ENCODE measurements at regions not wholly inside any gene's neighbourhood (a gene's known extent, or its start where the extent isn't known, plus 50 kb on each side); places are given as distances from the start of the nearest gene placed in this dataset.
"Not testable (repeated sequence)": the region's sequence is repeated elsewhere in the genome, so short reads cannot be mapped to it uniquely, and the experiment has no call there.

- CTCF ChIA-PET: no interaction called here
- DNase-seq: no peak
- H3K4me1 Mint-ChIP-seq: no peaks in the 10 kb centered on the region
- no peaks in the 10 kb centered on the region for H3K36me3 Mint-ChIP-seq
- H3K27me3 Mint-ChIP-seq: no peaks in the 10 kb centered on the region
- no peak overlapping the region for H3K27ac Mint-ChIP-seq
- no peak overlapping the region for H3K4me3 Mint-ChIP-seq
- peaks cover 4% of the 10 kb centered on the region for H3K9me3 Mint-ChIP-seq
These were observed 314.7 kb upstream of the REG3G start for GRCh38 chr2:78710632-78711375.

GRCh38 chr2:78715293-78715692 lies 310.2 kb upstream of the REG3G start:
- no peak overlapping the region for H3K4me3 Mint-ChIP-seq
- no peaks in the 10 kb centered on the region for H3K36me3 Mint-ChIP-seq
- H3K27me3 Mint-ChIP-seq: no peaks in the 10 kb centered on the region
- peaks cover 7% of the 10 kb centered on the region for H3K9me3 Mint-ChIP-seq
- no peak for DNase-seq
- H3K27ac Mint-ChIP-seq: no peak overlapping the region
- no peaks in the 10 kb centered on the region for H3K4me1 Mint-ChIP-seq
- CTCF ChIA-PET: no interaction called here

GRCh38 chr2:78718024-78718423 lies 307.5 kb upstream of the REG3G start:
- Mint-ChIP-seq H3K9me3 (peaks cover 7% of the 10 kb centered on the region), H3K27me3 (no peaks in the 10 kb centered on the region)

GRCh38 chr2:78718473-78718872 lies 307.0 kb upstream of the REG3G start:
- no peaks in the 10 kb centered on the region for H3K4me1 Mint-ChIP-seq
- H3K27me3 Mint-ChIP-seq: no peaks in the 10 kb centered on the region
- no peak for DNase-seq
- H3K4me3 Mint-ChIP-seq: no peak overlapping the region
- no peak overlapping the region for H3K27ac Mint-ChIP-seq
- H3K36me3 Mint-ChIP-seq: no peaks in the 10 kb centered on the region
- H3K9me3 Mint-ChIP-seq: peaks cover 7% of the 10 kb centered on the region
- CTCF ChIA-PET: no interaction called here

More at GRCh38 chr2:78718024-78718423, 307.5 kb upstream of the REG3G start:
- Mint-ChIP-seq H3K27ac (no peak overlapping the region), H3K36me3 (no peaks in the 10 kb centered on the region), H3K4me3 (no peak overlapping the region), H3K4me1 (no peaks in the 10 kb centered on the region)
- CTCF ChIA-PET: no interaction called here
- DNase-seq: no peak

GRCh38 chr2:78721355-78722033 lies 304.0 kb upstream of the REG3G start:
- CTCF ChIA-PET: no interaction called here
- Mint-ChIP-seq H3K36me3 (no peaks in the 10 kb centered on the region), H3K9me3 (peaks cover 7% of the 10 kb centered on the region), H3K4me3 (no peak overlapping the region), H3K4me1 (no peaks in the 10 kb centered on the region), H3K27me3 (no peaks in the 10 kb centered on the region), H3K27ac (no peak overlapping the region)
- DNase-seq: no peak

- CTCF ChIA-PET: no interaction called here
- H3K36me3 Mint-ChIP-seq: no peaks in the 10 kb centered on the region
- no peak overlapping the region for H3K27ac Mint-ChIP-seq
- H3K9me3 Mint-ChIP-seq: peaks cover 6% of the 10 kb centered on the region
- H3K27me3 Mint-ChIP-seq: no peaks in the 10 kb centered on the region
- H3K4me1 Mint-ChIP-seq: no peaks in the 10 kb centered on the region
- no peak for DNase-seq
- H3K4me3 Mint-ChIP-seq: no peak overlapping the region
These were observed 291.3 kb upstream of the REG3G start for GRCh38 chr2:78734221-78734620.

- no peaks in the 10 kb centered on the region for H3K27me3 Mint-ChIP-seq
- no peaks in the 10 kb centered on the region for H3K9me3 Mint-ChIP-seq
- no peaks in the 10 kb centered on the region for H3K36me3 Mint-ChIP-seq
- CTCF ChIA-PET: no interaction called here
- DNase-seq: no peak
- H3K27ac Mint-ChIP-seq: no peak overlapping the region
- H3K4me3 Mint-ChIP-seq: no peak overlapping the region
- H3K4me1 Mint-ChIP-seq: no peaks in the 10 kb centered on the region
These were observed 286.2 kb upstream of the REG3G start for GRCh38 chr2:78739282-78739681.

- no peak for DNase-seq
- no peaks in the 10 kb centered on the region for H3K36me3 Mint-ChIP-seq
- no peaks in the 10 kb centered on the region for H3K4me1 Mint-ChIP-seq
- no peaks in the 10 kb centered on the region for H3K27me3 Mint-ChIP-seq
- H3K27ac Mint-ChIP-seq: no peak overlapping the region
- CTCF ChIA-PET: no interaction called here
- H3K4me3 Mint-ChIP-seq: no peak overlapping the region
- no peaks in the 10 kb centered on the region for H3K9me3 Mint-ChIP-seq
These were observed 275.9 kb upstream of the REG3G start for GRCh38 chr2:78749638-78750037.

GRCh38 chr2:78750219-78750618 lies 275.3 kb upstream of the REG3G start:
- Mint-ChIP-seq H3K9me3 (no peaks in the 10 kb centered on the region), H3K4me1 (no peaks in the 10 kb centered on the region), H3K27ac (no peak overlapping the region), H3K36me3 (no peaks in the 10 kb centered on the region), H3K4me3 (no peak overlapping the region), H3K27me3 (no peaks in the 10 kb centered on the region)
- CTCF ChIA-PET: no interaction called here
- no peak for DNase-seq

- CTCF ChIA-PET: no interaction called here
- DNase-seq: no peak
- no peak overlapping the region for H3K27ac Mint-ChIP-seq
These were observed 270.6 kb upstream of the REG3G start for GRCh38 chr2:78754930-78755329.

GRCh38 chr2:78757191-78757590 lies 268.3 kb upstream of the REG3G start:
- CTCF ChIA-PET: no interaction called here
- Mint-ChIP-seq H3K4me1 (no peaks in the 10 kb centered on the region), H3K27me3 (no peaks in the 10 kb centered on the region), H3K36me3 (no peaks in the 10 kb centered on the region), H3K4me3 (no peak overlapping the region), H3K27ac (no peak overlapping the region), H3K9me3 (peaks cover 35% of the 10 kb centered on the region)
- no peak for DNase-seq

More at GRCh38 chr2:78754930-78755329, 270.6 kb upstream of the REG3G start:
- Mint-ChIP-seq H3K36me3 (no peaks in the 10 kb centered on the region), H3K4me3 (no peak overlapping the region), H3K27me3 (no peaks in the 10 kb centered on the region), H3K4me1 (no peaks in the 10 kb centered on the region), H3K9me3 (peaks cover 14% of the 10 kb centered on the region)

- Mint-ChIP-seq H3K4me1 (no peaks in the 10 kb centered on the region), H3K27ac (no peak overlapping the region), H3K27me3 (no peaks in the 10 kb centered on the region), H3K9me3 (peaks cover 39% of the 10 kb centered on the region), H3K36me3 (no peaks in the 10 kb centered on the region), H3K4me3 (no peak overlapping the region)
- CTCF ChIA-PET: no interaction called here
- DNase-seq: no peak
These were observed 267.9 kb upstream of the REG3G start for GRCh38 chr2:78757640-78758039.

GRCh38 chr2:78758765-78759164 lies 266.7 kb upstream of the REG3G start:
- CTCF ChIA-PET, H3K4me1 Mint-ChIP-seq, H3K27me3 Mint-ChIP-seq, DNase-seq, H3K36me3 Mint-ChIP-seq, H3K4me3 Mint-ChIP-seq, H3K27ac Mint-ChIP-seq: not testable (repeated sequence)
- peaks cover 47% of the 10 kb centered on the region for H3K9me3 Mint-ChIP-seq

- no peak for DNase-seq
- Mint-ChIP-seq H3K27me3 (no peaks in the 10 kb centered on the region), H3K36me3 (no peaks in the 10 kb centered on the region), H3K4me1 (no peaks in the 10 kb centered on the region), H3K4me3 (no peak overlapping the region), H3K9me3 (peaks cover 21% of the 10 kb centered on the region), H3K27ac (no peak overlapping the region)
- CTCF ChIA-PET: no interaction called here
These were observed 259.0 kb upstream of the REG3G start for GRCh38 chr2:78766459-78766858.

GRCh38 chr2:78768016-78768415 lies 257.5 kb upstream of the REG3G start:
- H3K36me3 Mint-ChIP-seq: no peaks in the 10 kb centered on the region
- no peak for DNase-seq
- peaks cover 7% of the 10 kb centered on the region for H3K9me3 Mint-ChIP-seq
- CTCF ChIA-PET: interaction anchor here (0.9 kb wide), 1 partner anchor 213 kb away, joined by 3 read pairs; no protein-coding TSS in a partner anchor
- H3K27me3 Mint-ChIP-seq: no peaks in the 10 kb centered on the region
- no peak overlapping the region for H3K27ac Mint-ChIP-seq
- H3K4me1 Mint-ChIP-seq: no peaks in the 10 kb centered on the region
- H3K4me3 Mint-ChIP-seq: no peak overlapping the region

Measured in activated naive CD4-positive, alpha-beta T cell treated with anti-CD3 and anti-CD28 coated beads, Interleukin-2, amount 10 ng/mL, durations not matched to agents 7 days and 5 days (primary cell).